GM12878 (cell line): ENCODE measurements at regions not wholly inside any gene's neighbourhood (a gene's known extent, or its start where the extent isn't known, plus 50 kb on each side); places are given as distances from the start of the nearest gene placed in this dataset.

Experiments
- BCL11A ChIP-seq: IDR thresholded peaks from 2 replicates; pipeline ENCODE4 v1.6.1; 2011; ENCODE audit warnings: low read depth, low read length
- BCLAF1 ChIP-seq: fragments of 450-650 bp; IDR thresholded peaks from 2 replicates; pipeline ENCODE4 v1.6.1; 2017; ENCODE audit warnings: antibody characterized with exemption, mild to moderate bottlenecking, moderate library complexity
- CEBPZ ChIP-seq: fragments of 150-350 bp; IDR thresholded peaks from 2 replicates; pipeline ENCODE4 v1.6.1; 2016; ENCODE audit warnings: low read depth, low read length
- E2F8 ChIP-seq: fragments of 450-650 bp; IDR thresholded peaks from 2 replicates; pipeline ENCODE4 v1.6.1; 2018; ENCODE audit warnings: mild to moderate bottlenecking, low read depth, moderate library complexity; ENCODE audit not compliant: partially characterized antibody
- EP300 ChIP-seq, 2 experiments: fragments of 150-350 bp in 1 of 2; IDR thresholded peaks; 2 replicates each; pipeline ENCODE4 v1.6.1; 2011 to 2012; ENCODE audit warnings: low read depth in 2 of 2, low read length in 2 of 2, borderline replicate concordance in 1 of 2, improper control_type of control experiment in 1 of 2, inconsistent platforms in 1 of 2; ENCODE audit not compliant: control insufficient read depth in 1 of 2
- ETV6 ChIP-seq, 2 experiments: fragments of 450-650 bp in 1 of 2; IDR thresholded peaks in 1 of 2; conservative IDR thresholded peaks in 1 of 2; 2 replicates each; pipeline ENCODE4 v1.6.1; 2014; ENCODE audit warnings: antibody characterized with exemption in 1 of 2, borderline replicate concordance in 1 of 2, low read depth in 1 of 2, mild to moderate bottlenecking in 1 of 2, moderate library complexity in 1 of 2
- FOS ChIP-seq: IDR thresholded peaks from 3 replicates; pipeline ENCODE4 v1.6.1; 2011; ENCODE audit warnings: borderline replicate concordance; ENCODE audit not compliant: insufficient read length; ENCODE audit errors: extremely low read depth
- IKZF2 ChIP-seq, 2 experiments: fragments of 450-650 bp; IDR thresholded peaks; 2 replicates each; pipeline ENCODE4 v1.6.1; 2017; ENCODE audit warnings: mild to moderate bottlenecking in 2 of 2, moderate library complexity in 2 of 2
- MEF2B ChIP-seq: fragments of 450-650 bp; IDR thresholded peaks from 2 replicates; pipeline ENCODE4 v1.6.1; 2018; ENCODE audit warnings: mild to moderate bottlenecking, moderate library complexity; ENCODE audit not compliant: partially characterized antibody, poor library complexity, severe bottlenecking
- PAX5 ChIP-seq: IDR thresholded peaks from 2 replicates; pipeline ENCODE4 v1.6.1; 2011; ENCODE audit warnings: low read depth, low read length, borderline replicate concordance
- PBX3 ChIP-seq: IDR thresholded peaks from 2 replicates; pipeline ENCODE4 v1.6.1; 2011; ENCODE audit warnings: mild to moderate bottlenecking, low read depth, low read length, moderate library complexity; ENCODE audit not compliant: insufficient replicate concordance
- PKNOX1 ChIP-seq: fragments of 450-650 bp; IDR thresholded peaks from 2 replicates; pipeline ENCODE4 v1.6.1; 2016; ENCODE audit warnings: mild to moderate bottlenecking
- POU2F2 ChIP-seq: IDR thresholded peaks from 3 replicates; pipeline ENCODE4 v1.6.1; 2011; ENCODE audit warnings: low read depth, mild to moderate bottlenecking, low read length, borderline replicate concordance
- RAD21 ChIP-seq: IDR thresholded peaks from 2 replicates; pipeline ENCODE4 v1.6.1; 2011; ENCODE audit warnings: mild to moderate bottlenecking, low read depth, low read length, moderate library complexity; ENCODE audit not compliant: insufficient read depth
- STAT3 ChIP-seq: IDR thresholded peaks from 2 replicates; pipeline ENCODE4 v1.6.1; 2011; ENCODE audit warnings: low read depth, low read length, improper control_type of control experiment
- TBL1XR1 ChIP-seq: IDR thresholded peaks from 2 replicates; pipeline ENCODE4 v1.6.1; 2012; ENCODE audit warnings: low read depth, low read length, improper control_type of control experiment
- TCF12 ChIP-seq: IDR thresholded peaks from 2 replicates; pipeline ENCODE4 v1.6.1; 2011; ENCODE audit warnings: low read depth, mild to moderate bottlenecking, low read length
- ZNF24 ChIP-seq: fragments of 450-650 bp; IDR thresholded peaks from 2 replicates; pipeline ENCODE4 v1.6.1; 2017; ENCODE audit warnings: antibody characterized with exemption, mild to moderate bottlenecking
- ZSCAN29 ChIP-seq: fragments of 450-650 bp; IDR thresholded peaks from 2 replicates; pipeline ENCODE4 v1.6.1; 2017; ENCODE audit warnings: mild to moderate bottlenecking, moderate library complexity

DNA sequence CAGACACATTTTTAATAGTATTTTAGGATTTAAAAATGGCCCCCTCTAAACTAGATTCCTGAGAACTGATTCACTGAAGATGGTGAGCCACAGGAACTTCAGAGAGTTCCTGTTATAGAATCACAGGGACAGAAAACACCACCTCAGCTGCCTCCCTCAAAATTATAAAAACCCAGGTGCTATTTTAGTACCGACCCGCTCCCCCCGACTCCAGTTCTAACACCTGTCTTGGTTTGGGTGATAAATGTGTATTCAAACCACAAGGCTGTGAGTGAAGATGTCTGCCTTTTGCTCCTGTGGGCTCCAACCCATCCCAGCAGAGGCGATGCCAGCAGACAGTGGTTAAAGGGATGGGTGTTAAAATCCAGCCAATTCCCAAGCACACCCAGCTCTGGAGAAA is 127.4 kb upstream of the LY86 start (continued):
- TF ChIP-seq PBX3: peak; percentile 85
- no peak for TF ChIP-seq CEBPZ
- no peak for TF ChIP-seq E2F8
- TF ChIP-seq MEF2B: peak; percentile 82
- TF ChIP-seq BCLAF1: no peak
- TF ChIP-seq ZNF24: no peak
- 0 out of 2 replicates have a peak, but pooled peaks have one; percentile 36 for TF ChIP-seq TCF12
- no peak for TF ChIP-seq ETV6 (conservative IDR thresholded peaks at IDR 0.05 in 1 of 2, IDR thresholded peaks at IDR 0.05 in 1 of 2; ENCODE audit: borderline replicate concordance in 1 of 2, low read depth in 1 of 2)
- no peak for TF ChIP-seq ZSCAN29
- peak; percentile 54; the same call in 1 of the 2 replicates for TF ChIP-seq PKNOX1
- no peak for TF ChIP-seq TBL1XR1
- TF ChIP-seq POU2F2: no peak
- no peak for TF ChIP-seq BCL11A
- TF ChIP-seq PAX5: 0 out of 2 replicates have a peak, but pooled peaks have one; percentile 15
- peak in 1 of 2 experiments; percentile 67; a peak in 2 of 4 replicates for TF ChIP-seq EP300 (IDR thresholded peaks at IDR 0.05; ENCODE audit: borderline replicate concordance in 1 of 2, control insufficient read depth in 1 of 2, low read depth in 2 of 2, low read length in 2 of 2)
- no peak for TF ChIP-seq FOS
- peak; percentile 65 to 70; a peak in 2 of 4 replicates for TF ChIP-seq IKZF2 (IDR thresholded peaks at IDR 0.05)
- no peak for TF ChIP-seq RAD21
- no peak for TF ChIP-seq STAT3
